ENCODE measurements at regions not wholly inside any gene's neighbourhood (a gene's known extent, or its start where the extent isn't known, plus 50 kb on each side); places are given as distances from the start of the nearest gene placed in this dataset.

- H3K4me2 ChIP-seq (ENCODE audit: low read length) = no peak overlapping the region
- H3F3A ChIP-seq (ENCODE audit: insufficient read depth, low read length) = no peaks in the 10 kb centered on the region
- no peaks in the 10 kb centered on the region for H3K36me3 ChIP-seq (ENCODE audit: insufficient read depth, low read length)
- TF ChIP-seq EZH2 (IDR thresholded peaks at IDR 0.05; ENCODE audit: borderline replicate concordance, low read length) (no peak), CTCF (IDR thresholded peaks at IDR 0.05; ENCODE audit: low read length) (no peak)
- H3K79me2 ChIP-seq (ENCODE audit: insufficient read depth, low read length) = no peaks in the 10 kb centered on the region
- H3K4me3 ChIP-seq (ENCODE audit: low read depth, low read length, poor library complexity, severe bottlenecking) = no peak overlapping the region
- H2AFZ ChIP-seq (ENCODE audit: low read length) = no peak overlapping the region
- no peaks in the 10 kb centered on the region for H3K27me3 ChIP-seq (ENCODE audit: insufficient read depth, low read length)
- no peak overlapping the region for H3K9ac ChIP-seq (ENCODE audit: low read length)
- no peaks in the 10 kb centered on the region for H3K9me2 ChIP-seq (ENCODE audit: low read depth, low read length)
- no peak overlapping the region for H3K27ac ChIP-seq (ENCODE audit: low read depth, low read length, poor library complexity, severe bottlenecking)
- no peaks in the 10 kb centered on the region for H3K4me1 ChIP-seq (ENCODE audit: insufficient read depth, low read length, severe bottlenecking)
- H3K9me3 ChIP-seq (ENCODE audit: low read length) = no peaks in the 10 kb centered on the region
- no peaks in the 10 kb centered on the region for H4K20me1 ChIP-seq (ENCODE audit: insufficient read depth, low read length)
Measured at GRCh38 chr6:139547804-139548203, 173.4 kb upstream of the CITED2 start.

- Histone ChIP-seq H3K9ac (ENCODE audit: low read length) (no peak overlapping the region), H4K20me1 (ENCODE audit: insufficient read depth, low read length) (no peaks in the 10 kb centered on the region), H3K79me2 (ENCODE audit: insufficient read depth, low read length) (no peaks in the 10 kb centered on the region), H3K9me3 (ENCODE audit: low read length) (no peaks in the 10 kb centered on the region), H3K4me2 (ENCODE audit: low read length) (no peak overlapping the region), H3K36me3 (ENCODE audit: insufficient read depth, low read length) (no peaks in the 10 kb centered on the region), H3K4me3 (ENCODE audit: low read depth, low read length, poor library complexity, severe bottlenecking) (no peak overlapping the region), H3F3A (ENCODE audit: insufficient read depth, low read length) (no peaks in the 10 kb centered on the region), H3K4me1 (ENCODE audit: insufficient read depth, low read length, severe bottlenecking) (no peaks in the 10 kb centered on the region), H3K9me2 (ENCODE audit: low read depth, low read length) (no peaks in the 10 kb centered on the region), H3K27ac (ENCODE audit: low read depth, low read length, poor library complexity, severe bottlenecking) (no peak overlapping the region), H2AFZ (ENCODE audit: low read length) (no peak overlapping the region), H3K27me3 (ENCODE audit: insufficient read depth, low read length) (no peaks in the 10 kb centered on the region)
- TF ChIP-seq CTCF (IDR thresholded peaks at IDR 0.05; ENCODE audit: low read length) (no peak), EZH2 (IDR thresholded peaks at IDR 0.05; ENCODE audit: borderline replicate concordance, low read length) (no peak)
Measured at GRCh38 chr6:139547122-139547776, 172.8 kb upstream of the CITED2 start.

- TF ChIP-seq EZH2 (IDR thresholded peaks at IDR 0.05; ENCODE audit: borderline replicate concordance, low read length) = no peak
- TF ChIP-seq CTCF (IDR thresholded peaks at IDR 0.05; ENCODE audit: low read length) = no peak
- Histone ChIP-seq H3K4me3 (ENCODE audit: low read depth, low read length, poor library complexity, severe bottlenecking) (no peak overlapping the region), H3F3A (ENCODE audit: insufficient read depth, low read length) (no peaks in the 10 kb centered on the region), H2AFZ (ENCODE audit: low read length) (no peak overlapping the region), H3K4me1 (ENCODE audit: insufficient read depth, low read length, severe bottlenecking) (no peaks in the 10 kb centered on the region), H3K79me2 (ENCODE audit: insufficient read depth, low read length) (no peaks in the 10 kb centered on the region), H3K4me2 (ENCODE audit: low read length) (no peak overlapping the region), H3K9ac (ENCODE audit: low read length) (no peak overlapping the region), H3K36me3 (ENCODE audit: insufficient read depth, low read length) (no peaks in the 10 kb centered on the region), H3K27ac (ENCODE audit: low read depth, low read length, poor library complexity, severe bottlenecking) (no peak overlapping the region), H4K20me1 (ENCODE audit: insufficient read depth, low read length) (no peaks in the 10 kb centered on the region), H3K9me3 (ENCODE audit: low read length) (no peaks in the 10 kb centered on the region), H3K9me2 (ENCODE audit: low read depth, low read length) (no peaks in the 10 kb centered on the region), H3K27me3 (ENCODE audit: insufficient read depth, low read length) (no peaks in the 10 kb centered on the region)
Measured at GRCh38 chr6:139546106-139546472, 171.6 kb upstream of the CITED2 start.
